Motor neuron (in vitro differentiated cells): ENCODE measurements at regions not wholly inside any gene's neighbourhood (a gene's known extent, or its start where the extent isn't known, plus 50 kb on each side); places are given as distances from the start of the nearest gene placed in this dataset.
"Not testable (repeated sequence)": the region's sequence is repeated elsewhere in the genome, so short reads cannot be mapped to it uniquely, and the experiment has no call there.

ENCODE experiments used
- ATAC-seq, 8 experiments: fragments of 200-7000 bp; cut with Tn5 transposase; replicated peaks in 6 of 8; 2 replicates each; pipeline ENCODE4 v1.8.0; 2021; ENCODE audit warnings: mild to moderate bottlenecking in 8 of 8, moderate library complexity in 8 of 8
- H3K27ac ChIP-seq, 2 donors: fragments of 250-450 bp; sonication (Bioruptor Pico); 2 replicates each; pipeline ENCODE4 v1.9.0; 2021; ENCODE audit warnings: antibody characterized with exemption in 2 of 2, mild to moderate bottlenecking in 2 of 2, moderate library complexity in 1 of 2
- H3K4me1 ChIP-seq, 2 donors: fragments of 250-450 bp; sonication (Bioruptor Pico); replicated peaks in 1 of 2; 2 replicates each; pipeline ENCODE4 v1.6.1; 2021; ENCODE audit warnings: antibody characterized with exemption in 2 of 2, mild to moderate bottlenecking in 2 of 2, moderate library complexity in 1 of 2
- H3K4me3 ChIP-seq, 5 donors: fragments of 250-450 bp; sonication (Bioruptor Pico); 2 replicates each; pipeline ENCODE4 v1.9.0; 2021; ENCODE audit warnings: antibody characterized with exemption in 5 of 5, mild to moderate bottlenecking in 5 of 5, moderate library complexity in 4 of 5
- WGBS, 10 experiments: fragments of 450-650 bp; shearing (Covaris generic); methylation state at CpG; one replicate each; pipeline ENCODE4 v1.0.0; 2022; 5-methylcytosine and 5-hydroxymethylcytosine counted together
- in situ Hi-C, 9 experiments: fragments of 400-800 bp; cut with MboI; loops; one replicate each; pipeline ENCODE4 v1.15.0; 2021; ENCODE audit warnings: low sequenced_read_pairs in 9 of 9, low pct_unique_long_range_greater_than_20kb in 2 of 9; ENCODE audit not compliant: unreplicated experiment in 9 of 9

DNA sequence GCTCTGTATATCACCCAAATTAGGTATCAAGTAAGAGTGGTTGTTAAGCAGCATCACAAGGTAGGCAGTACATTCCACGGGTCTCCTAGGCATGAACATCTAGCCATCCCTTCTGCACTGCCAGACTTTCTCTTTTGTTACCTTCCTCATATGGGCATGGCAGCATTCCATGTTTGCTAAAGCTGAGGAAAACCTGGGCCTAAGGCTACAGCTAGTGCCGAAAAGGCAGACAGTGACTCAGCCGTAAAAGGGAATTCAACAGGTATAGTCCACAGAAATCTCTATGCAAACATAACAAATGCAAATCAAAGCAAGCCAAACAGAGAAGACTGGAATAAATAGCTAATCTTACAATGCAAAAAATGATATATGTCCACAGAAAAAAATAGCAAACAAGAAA lies 645.4 kb downstream of the ZBBX start:
- no peak overlapping the region for H3K27ac ChIP-seq
- in situ Hi-C loops = no loop called here
- H3K4me1 ChIP-seq = no peaks in the 10 kb centered on the region
- ATAC-seq = no peak
- no peak overlapping the region for H3K4me3 ChIP-seq
- WGBS, 10 experiments = 8 to 100% (median 78%) methylated on average over 1 to 2 of the region's 3 CpGs; no CpG with 5 or more reads in 2 of the 10 experiments

DNA sequence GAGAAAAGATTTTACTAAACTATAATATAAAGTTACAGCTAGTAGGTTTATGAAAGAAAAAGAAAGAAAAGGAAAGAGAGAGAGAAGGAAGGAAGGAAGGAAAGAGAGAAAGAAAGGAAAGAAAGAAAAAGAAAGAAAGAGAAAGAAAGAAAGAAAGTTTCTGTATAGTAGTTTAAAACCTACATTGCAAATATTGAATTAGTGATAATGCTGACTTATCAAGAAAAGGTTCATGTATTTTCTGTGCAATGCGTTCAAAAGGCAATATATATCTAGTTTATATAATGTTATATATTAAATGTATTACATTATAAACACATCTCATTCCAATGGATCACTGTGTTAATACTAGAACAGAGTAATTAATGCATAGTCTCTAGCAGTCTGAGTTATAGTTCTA lies 648.4 kb downstream of the ZBBX start:
- H3K4me3 ChIP-seq = no peak overlapping the region
- in situ Hi-C loops = no loop called here
- H3K27ac ChIP-seq = no peak overlapping the region
- no peaks in the 10 kb centered on the region for H3K4me1 ChIP-seq
- ATAC-seq = no peak
- 0 to 89% (median 70%) methylated on average over 1 of the region's 1 CpG; no CpG with 5 or more reads in 1 of the 10 experiments for whole genome bisulfite sequencing, 10 experiments

DNA sequence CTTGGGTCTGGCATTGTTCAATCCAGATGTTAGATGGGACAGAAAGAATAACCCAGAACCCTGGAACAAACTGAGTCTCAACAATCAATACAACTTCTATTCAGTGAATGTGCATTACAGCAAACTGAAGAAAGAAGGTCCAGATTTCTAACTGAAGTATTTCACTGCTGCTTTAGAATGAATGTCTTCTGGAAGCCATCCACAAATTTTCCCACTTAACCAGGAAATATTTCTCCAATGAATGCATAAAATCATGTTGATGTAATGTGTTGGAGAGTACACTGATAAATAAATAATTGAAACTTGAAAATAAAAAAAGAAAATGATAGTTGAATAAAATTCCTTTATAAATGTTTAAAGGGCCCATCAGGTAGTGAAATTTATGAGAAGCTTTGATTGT lies 658.6 kb downstream of the ZBBX start:
- in situ Hi-C loops = no loop called here
- Histone ChIP-seq H3K27ac (no peak overlapping the region), H3K4me1 (no peaks in the 10 kb centered on the region), H3K4me3 (no peak overlapping the region)
- ATAC-seq = no peak

DNA sequence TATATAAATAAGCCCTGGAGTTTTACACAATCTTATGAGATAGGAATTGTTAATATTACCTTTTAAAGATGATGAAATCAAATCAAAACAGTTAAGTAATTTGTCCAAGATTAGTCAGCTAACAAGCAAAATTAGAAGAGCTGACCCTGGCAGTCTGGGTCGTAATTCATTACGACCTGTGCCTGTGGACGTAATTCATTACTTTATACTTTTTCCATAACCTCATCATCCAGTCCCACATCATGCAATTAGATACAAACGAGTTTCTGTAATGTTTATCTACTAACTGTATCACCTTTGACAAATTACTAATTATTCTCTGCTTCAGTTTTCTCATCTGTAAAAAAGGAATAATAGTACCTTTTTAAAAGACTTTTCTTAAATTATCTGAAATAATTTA lies 665.9 kb downstream of the ZBBX start:
- no peak overlapping the region for H3K4me3 ChIP-seq
- in situ Hi-C loops = no loop called here
- peak in 2 of 8 experiments; percentile 72 to 84 for ATAC-seq
- no peaks in the 10 kb centered on the region for H3K4me1 ChIP-seq
- WGBS, 10 experiments = 0 to 84% (median 72%) methylated on average over 3 to 4 of the region's 4 CpGs; no CpG with 5 or more reads in 2 of the 10 experiments
- H3K27ac ChIP-seq = no peak overlapping the region

DNA sequence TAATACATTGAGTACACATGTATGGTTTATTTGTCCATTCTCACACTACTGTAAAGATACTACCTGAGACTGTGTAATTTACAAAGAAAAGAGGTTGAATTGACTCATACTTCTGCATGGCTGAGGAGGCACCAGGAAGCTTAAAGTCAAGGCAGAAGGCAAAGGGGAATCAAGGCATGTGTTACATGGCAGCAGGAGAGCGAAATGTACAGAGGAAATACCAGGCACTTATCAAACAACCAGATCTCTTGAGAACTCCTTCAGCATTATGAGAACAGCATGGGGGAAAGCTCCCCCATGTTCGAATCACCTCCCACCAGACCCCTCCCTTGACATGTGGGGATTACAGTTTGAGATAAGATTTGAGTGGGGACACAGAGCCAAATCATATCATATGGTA lies 666.3 kb downstream of the ZBBX start:
- 0 to 100% (median 63%) methylated on average over 1 to 2 of the region's 2 CpGs; no CpG with 5 or more reads in 4 of the 10 experiments for WGBS, 10 experiments
- Histone ChIP-seq H3K27ac (no peak overlapping the region), H3K4me1 (no peaks in the 10 kb centered on the region), H3K4me3 (no peak overlapping the region)
- in situ Hi-C loops = no loop called here
- ATAC-seq = no peak

DNA sequence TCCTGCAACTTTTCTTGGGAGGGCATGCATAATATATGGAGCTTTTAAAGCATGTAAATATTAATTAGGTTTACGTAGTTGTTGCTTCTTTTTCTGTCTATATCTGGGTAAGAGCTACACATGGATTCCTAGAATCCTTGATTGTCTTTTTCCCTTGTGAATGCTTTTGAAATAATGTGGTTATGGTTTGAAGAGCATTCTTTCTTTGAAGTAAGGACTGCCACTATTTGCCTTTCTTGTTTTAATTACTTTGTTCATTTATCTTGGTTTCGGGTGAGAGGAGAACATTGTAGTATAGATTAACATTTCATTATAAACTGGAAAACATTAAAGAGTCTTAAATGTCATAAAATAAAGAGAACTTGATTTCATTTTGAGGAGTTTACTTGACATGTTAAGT lies 674.0 kb downstream of the ZBBX start:
- ATAC-seq = peak in 1 of 8 experiments; percentile 36
- H3K4me3 ChIP-seq = no peak overlapping the region
- WGBS, 10 experiments = 6 to 86% (median 52%) methylated on average over 1 to 2 of the region's 2 CpGs; no CpG with 5 or more reads in 2 of the 10 experiments
- in situ Hi-C loops = no loop called here
- no peaks in the 10 kb centered on the region for H3K4me1 ChIP-seq
- no peak overlapping the region for H3K27ac ChIP-seq

DNA sequence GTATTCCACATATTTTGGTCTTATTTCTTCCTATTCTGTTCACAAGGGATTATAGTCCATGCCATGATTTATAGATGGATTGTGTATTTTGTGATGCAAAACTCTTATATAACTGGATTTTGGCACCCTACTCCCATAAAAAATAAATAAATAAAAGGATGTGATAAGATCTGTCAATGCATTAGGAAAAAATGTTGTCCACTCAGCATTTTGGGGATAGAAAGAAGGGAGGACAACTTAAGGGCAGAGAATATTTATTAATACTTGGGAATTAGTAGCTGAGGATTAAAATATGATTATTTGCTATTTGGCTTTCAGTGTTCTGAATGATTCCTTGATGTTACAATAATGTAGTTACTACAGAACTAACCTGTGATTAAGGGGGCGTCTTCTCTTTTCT lies 682.6 kb downstream of the ZBBX start:
- no peak for ATAC-seq
- 0 to 100% (median 88%) methylated on average over 1 of the region's 1 CpG; no CpG with 5 or more reads in 2 of the 10 experiments for WGBS, 10 experiments
- H3K4me3 ChIP-seq = no peak overlapping the region
- H3K27ac ChIP-seq = no peak overlapping the region
- H3K4me1 ChIP-seq = no peaks in the 10 kb centered on the region
- in situ Hi-C loops = no loop called here

DNA sequence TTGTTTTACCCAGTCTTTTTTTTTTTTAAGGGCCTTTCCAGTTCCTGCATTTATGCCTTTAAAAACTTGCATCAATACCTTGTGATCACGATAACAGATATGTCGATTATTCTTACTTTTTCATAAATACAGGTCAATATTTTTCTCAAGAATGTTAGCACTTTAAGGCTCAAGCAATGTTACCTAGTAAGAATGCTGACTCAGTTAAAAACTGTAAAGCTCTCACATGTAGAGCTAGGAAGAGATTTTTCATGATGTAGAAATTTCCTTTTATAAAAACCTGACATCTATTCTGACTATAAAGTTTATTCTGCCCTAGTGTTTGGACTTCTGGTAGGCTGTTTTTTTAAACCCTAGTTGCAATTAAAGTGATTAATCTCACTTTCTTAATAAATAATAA lies 684.0 kb downstream of the ZBBX start:
- Histone ChIP-seq H3K4me1 (no peaks in the 10 kb centered on the region), H3K27ac (no peak overlapping the region), H3K4me3 (no peak overlapping the region)
- in situ Hi-C loops = no loop called here
- no peak for ATAC-seq
- WGBS, 10 experiments = 0 to 95% (median 82%) methylated on average over 2 of the region's 2 CpGs

DNA sequence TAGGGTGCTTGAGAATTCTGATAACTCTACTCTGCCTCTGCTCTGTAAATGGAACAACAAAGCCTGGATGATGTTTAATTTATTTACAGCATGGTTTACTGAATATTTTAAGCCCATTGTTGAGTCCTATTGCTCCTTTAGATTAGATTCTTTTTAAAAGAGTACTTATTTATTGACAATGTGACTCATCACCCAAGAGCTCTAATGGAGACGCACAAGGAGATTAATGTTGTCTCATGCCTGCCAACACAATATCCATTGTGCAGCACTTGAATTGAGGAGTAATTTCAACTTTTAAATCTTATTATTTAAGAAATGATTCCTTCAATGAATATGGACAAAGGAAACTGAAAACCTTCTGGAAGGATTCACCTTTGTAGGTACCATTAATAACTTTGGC lies 691.4 kb downstream of the ZBBX start:
- Histone ChIP-seq H3K4me1 (no peaks in the 10 kb centered on the region), H3K27ac (no peak overlapping the region), H3K4me3 (no peak overlapping the region)
- WGBS, 10 experiments = 14 to 100% (median 79%) methylated on average over 1 of the region's 1 CpG
- in situ Hi-C loops = no loop called here
- ATAC-seq = peak in 1 of 8 experiments; percentile 27

DNA sequence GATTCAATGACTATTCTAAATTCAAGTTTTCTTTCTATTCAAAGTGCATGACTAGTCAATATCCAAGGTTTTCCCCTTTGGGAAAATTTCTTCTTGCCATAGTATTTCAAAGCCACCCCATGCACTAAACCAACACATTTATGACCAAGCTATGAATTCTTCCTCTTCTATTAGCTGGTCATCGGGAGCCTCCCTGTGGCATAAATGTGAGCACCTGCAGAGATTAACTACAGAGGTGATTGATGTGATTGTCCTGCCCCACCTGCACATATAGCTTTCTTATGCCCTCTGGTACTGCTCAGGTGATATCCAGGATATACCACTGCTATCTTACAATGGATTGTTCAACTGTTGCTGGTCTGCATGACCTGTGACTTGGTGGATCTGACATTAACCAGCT lies 694.9 kb downstream of the ZBBX start:
- no peak for ATAC-seq
- in situ Hi-C loops = no loop called here
- WGBS, 10 experiments = 0 to 100% (median 48%) methylated on average over 1 of the region's 1 CpG; no CpG with 5 or more reads in 4 of the 10 experiments
- H3K4me3 ChIP-seq = no peak overlapping the region
- H3K4me1 ChIP-seq = no peaks in the 10 kb centered on the region
- H3K27ac ChIP-seq = no peak overlapping the region

DNA sequence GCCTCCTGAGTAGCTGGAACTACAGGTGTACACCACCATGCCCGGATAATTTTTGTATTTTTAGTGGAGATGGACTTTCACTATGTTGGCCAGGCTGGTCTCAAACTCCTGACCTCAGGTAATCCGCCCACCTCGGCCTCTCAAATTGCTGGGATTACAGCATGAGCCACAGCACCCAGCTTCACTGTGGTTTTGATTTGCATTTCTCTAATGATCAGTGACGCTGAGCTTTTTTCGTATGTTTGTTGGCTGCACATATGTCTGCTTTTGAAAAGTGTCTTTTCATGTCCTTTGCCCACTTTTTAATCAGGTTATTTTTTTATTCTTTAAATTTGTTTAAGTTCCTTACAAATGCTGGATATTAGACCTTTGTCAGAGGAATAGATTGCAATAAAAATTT lies 696.0 kb downstream of the ZBBX start:
- H3K27ac ChIP-seq, in situ Hi-C loops, H3K4me3 ChIP-seq, ATAC-seq, H3K4me1 ChIP-seq: not testable (repeated sequence)
- 7 to 100% (median 92%) methylated on average over 2 to 5 of the region's 5 CpGs; no CpG with 5 or more reads in 1 of the 10 experiments for WGBS, 10 experiments

DNA sequence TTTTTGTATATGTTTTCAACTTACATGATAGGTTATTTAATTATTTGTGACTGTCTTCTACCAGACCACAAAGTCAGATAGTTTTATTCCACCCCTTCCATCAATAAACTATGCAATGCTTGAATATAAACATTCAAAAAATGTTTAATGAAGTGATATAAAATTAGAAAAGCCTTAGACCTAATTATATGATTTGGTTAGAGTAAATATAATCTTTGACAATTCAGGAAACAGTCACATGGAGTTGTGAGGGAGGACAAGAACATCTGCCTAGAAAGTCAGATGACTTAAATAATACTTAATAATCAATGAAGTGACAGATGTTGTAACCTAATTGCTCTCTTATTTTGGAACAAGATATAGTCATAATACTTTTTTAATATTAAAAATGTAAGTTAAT lies 710.3 kb downstream of the ZBBX start:
- ATAC-seq = no peak
- H3K27ac ChIP-seq = no peak overlapping the region
- in situ Hi-C loops = no loop called here
- no peaks in the 10 kb centered on the region for H3K4me1 ChIP-seq
- H3K4me3 ChIP-seq = no peak overlapping the region

DNA sequence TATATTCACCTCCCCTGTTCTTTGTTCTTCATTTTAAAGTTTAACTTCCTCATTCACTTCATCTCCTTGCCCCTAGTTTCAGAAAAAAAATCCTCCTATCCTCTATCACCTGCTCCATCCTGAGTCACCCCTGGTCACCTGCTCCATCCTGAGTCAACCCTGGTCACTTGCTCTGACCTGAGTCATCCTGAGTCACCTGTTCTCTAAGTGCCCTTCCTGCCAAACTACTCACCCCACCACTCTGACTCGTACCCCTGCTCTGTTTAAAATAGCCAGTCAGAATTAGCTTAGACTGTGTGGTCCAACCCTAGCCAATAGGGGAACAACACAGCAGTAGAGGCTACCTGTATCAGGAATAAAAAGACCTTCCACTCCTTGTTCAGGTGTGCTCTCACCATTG lies 716.9 kb downstream of the ZBBX start:
- H3K27ac ChIP-seq = no peak overlapping the region
- no peaks in the 10 kb centered on the region for H3K4me1 ChIP-seq
- H3K4me3 ChIP-seq = no peak overlapping the region
- ATAC-seq = peak in 1 of 8 experiments; percentile 24
- WGBS, 10 experiments = 0 to 45% (median 13%) methylated on average over 1 of the region's 1 CpG; no CpG with 5 or more reads in 6 of the 10 experiments
- in situ Hi-C loops = no loop called here

DNA sequence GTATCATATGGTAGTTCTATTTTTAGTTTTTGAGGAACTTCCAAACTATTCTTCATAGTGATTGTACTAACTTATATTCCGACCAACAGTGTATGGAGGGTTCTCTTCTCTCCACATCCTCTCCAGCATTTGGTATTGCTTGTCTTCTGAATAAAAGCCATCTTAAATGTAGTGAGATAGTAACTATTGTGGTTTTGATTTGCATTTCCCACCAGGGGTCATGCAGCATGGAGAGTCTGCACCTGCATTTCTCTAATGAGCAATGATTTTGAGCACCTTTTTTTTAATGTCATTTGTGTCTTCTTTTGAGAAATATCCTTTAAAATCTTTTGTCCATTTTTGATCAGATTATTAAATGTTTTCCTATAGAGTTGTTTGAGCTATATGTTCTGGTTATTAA lies 718.5 kb downstream of the ZBBX start:
- no peak for ATAC-seq
- Histone ChIP-seq H3K4me3 (no peak overlapping the region), H3K4me1 (no peaks in the 10 kb centered on the region), H3K27ac (no peak overlapping the region)
- 0 to 100% (median 22%) methylated on average over 1 of the region's 1 CpG; no CpG with 5 or more reads in 3 of the 10 experiments for WGBS, 10 experiments
- in situ Hi-C loops = no loop called here

DNA sequence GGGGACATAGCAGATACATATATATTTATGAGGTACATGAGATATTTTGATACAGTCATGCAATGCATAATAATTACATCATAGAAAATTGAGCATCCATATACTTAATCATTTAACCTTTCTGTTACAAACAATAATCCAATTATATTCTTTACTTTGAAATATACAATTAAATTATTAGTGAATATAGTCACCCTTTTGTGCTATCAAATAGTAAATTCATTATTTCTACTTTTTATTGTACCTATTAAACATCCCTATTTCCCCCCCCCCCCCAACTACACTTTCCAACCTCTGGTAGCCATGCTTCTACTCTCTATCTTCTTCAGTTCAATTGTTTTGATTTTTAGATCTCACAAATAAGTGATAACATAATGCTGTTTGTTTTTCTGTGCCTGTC lies 719.1 kb downstream of the ZBBX start:
- H3K4me1 ChIP-seq = no peaks in the 10 kb centered on the region
- in situ Hi-C loops = no loop called here
- H3K4me3 ChIP-seq = no peak overlapping the region
- ATAC-seq = no peak
- H3K27ac ChIP-seq = no peak overlapping the region
